GM23338 (cell line): ENCODE measurements at regions not wholly inside any gene's neighbourhood (a gene's known extent, or its start where the extent isn't known, plus 50 kb on each side); places are given as distances from the start of the nearest gene placed in this dataset.

Source experiments
- ATAC-seq: fragments of 200-7000 bp; cut with Tn5 transposase; 3 replicates; pipeline ENCODE4 v1.9.1; 2020
- DNase-seq: peaks from one replicate; pipeline ENCODE4 v3.0.0-alpha.2; 2015; ENCODE audit warnings: low spot score
- H2AFZ ChIP-seq: fragments of 200-600 bp; sonication (generic); 2 replicates; pipeline ENCODE4 v1.8.0; 2016; ENCODE audit warnings: antibody characterized with exemption, mild to moderate bottlenecking, moderate library complexity
- H3F3A ChIP-seq: fragments of 200-600 bp; sonication (generic); replicated peaks from 2 replicates; pipeline ENCODE4 v1.8.0; 2017; ENCODE audit warnings: antibody characterized with exemption, mixed run types, low read depth
- H3K27ac ChIP-seq: fragments of 200-600 bp; sonication (generic); 2 replicates; pipeline ENCODE4 v1.6.1; 2016; ENCODE audit warnings: low read depth
- H3K27me3 ChIP-seq: fragments of 200-600 bp; sonication (generic); 2 replicates; pipeline ENCODE4 v1.8.0; 2016; ENCODE audit warnings: mild to moderate bottlenecking, mixed run types, moderate library complexity; ENCODE audit not compliant: insufficient read depth
- H3K36me3 ChIP-seq: fragments of 200-600 bp; sonication (generic); 2 replicates; pipeline ENCODE4 v1.8.0; 2016; ENCODE audit warnings: mild to moderate bottlenecking; ENCODE audit not compliant: insufficient read depth
- H3K4me1 ChIP-seq: fragments of 200-600 bp; sonication (generic); 2 replicates; pipeline ENCODE4 v1.8.0; 2016; ENCODE audit warnings: mild to moderate bottlenecking, moderate library complexity; ENCODE audit not compliant: insufficient read depth
- H3K4me2 ChIP-seq: fragments of 200-600 bp; sonication (generic); 2 replicates; pipeline ENCODE4 v1.7.1; 2017; ENCODE audit warnings: mixed run types
- H3K4me3 ChIP-seq: fragments of 200-600 bp; sonication (generic); 2 replicates; pipeline ENCODE4 v1.6.1; 2016; ENCODE audit warnings: mixed run types
- H3K79me2 ChIP-seq: fragments of 200-600 bp; sonication (generic); replicated peaks from 2 replicates; pipeline ENCODE4 v1.8.0; 2017; ENCODE audit warnings: mild to moderate bottlenecking; ENCODE audit not compliant: insufficient read depth
- H3K9me2 ChIP-seq: fragments of 200-600 bp; sonication (generic); 2 replicates; pipeline ENCODE4 v1.8.0; 2017; ENCODE audit not compliant: insufficient read depth
- H4K20me1 ChIP-seq: fragments of 200-600 bp; sonication (generic); replicated peaks from 2 replicates; pipeline ENCODE4 v1.8.0; 2017; ENCODE audit warnings: mild to moderate bottlenecking; ENCODE audit not compliant: insufficient read depth
- H3K27ac Mint-ChIP-seq: 2 replicates; pipeline ENCODE4 v1.8.0; 2020; ENCODE audit warnings: inconsistent platforms, mild to moderate bottlenecking, moderate library complexity, mixed read lengths
- H3K27me3 Mint-ChIP-seq: 3 replicates; pipeline ENCODE4 v1.8.0; 2022; ENCODE audit warnings: low read depth, mild to moderate bottlenecking, moderate library complexity, mixed read lengths, inconsistent platforms; ENCODE audit not compliant: insufficient read depth, poor library complexity
- H3K36me3 Mint-ChIP-seq: 3 replicates; pipeline ENCODE4 v1.8.0; 2021; ENCODE audit warnings: low read depth, mild to moderate bottlenecking, inconsistent platforms, moderate library complexity, mixed read lengths
- H3K4me1 Mint-ChIP-seq: 3 replicates; pipeline ENCODE4 v1.8.0; 2020; ENCODE audit warnings: mild to moderate bottlenecking, inconsistent platforms, mixed read lengths
- H3K4me3 Mint-ChIP-seq: 3 replicates; pipeline ENCODE4 v1.8.0; 2021; ENCODE audit warnings: moderate library complexity, mild to moderate bottlenecking, inconsistent platforms, mixed read lengths
- H3K9me3 Mint-ChIP-seq: 3 replicates; pipeline ENCODE4 v1.8.0; 2020; ENCODE audit warnings: moderate library complexity, mild to moderate bottlenecking, inconsistent platforms, mixed read lengths
- CREB1 ChIP-seq: fragments of 250-450 bp; sonication (Bioruptor Pico); IDR thresholded peaks from 2 replicates; pipeline ENCODE4 v1.5.0; 2020; ENCODE audit warnings: low read depth, mild to moderate bottlenecking, moderate library complexity
- EZH2 ChIP-seq: fragments of 200-600 bp; sonication (generic); IDR thresholded peaks from one replicate; pipeline ENCODE4 v1.8.0; 2017; ENCODE audit warnings: antibody characterized with exemption, mild to moderate bottlenecking, low read depth; ENCODE audit not compliant: unreplicated experiment
- EZH2phosphoT487 ChIP-seq: fragments of 200-600 bp; sonication (generic); IDR thresholded peaks from one replicate; pipeline ENCODE4 v1.8.1; 2018; ENCODE audit warnings: antibody characterized with exemption; ENCODE audit not compliant: unreplicated experiment
- JUNB ChIP-seq: IDR thresholded peaks from one replicate; pipeline ENCODE4 v1.6.1; 2016; ENCODE audit warnings: antibody characterized with exemption; ENCODE audit not compliant: unreplicated experiment
- NANOG ChIP-seq: IDR thresholded peaks from 2 replicates; pipeline ENCODE4 v1.6.1; 2016; ENCODE audit warnings: antibody characterized with exemption, borderline replicate concordance
- POLR2AphosphoS5 ChIP-seq: IDR thresholded peaks from 2 replicates; pipeline ENCODE4 v1.6.1; 2016; ENCODE audit warnings: antibody characterized with exemption, low read depth
- STAT1 ChIP-seq: IDR thresholded peaks from one replicate; pipeline ENCODE4 v1.6.1; 2016; ENCODE audit warnings: antibody characterized with exemption; ENCODE audit not compliant: unreplicated experiment
- ZNF114 ChIP-seq: fragments of 250-450 bp; sonication (Bioruptor Pico); IDR thresholded peaks from 2 replicates; pipeline ENCODE4 v1.5.0; 2020; ENCODE audit warnings: mild to moderate bottlenecking, moderate library complexity
- ZNF331 ChIP-seq: fragments of 250-450 bp; sonication (Bioruptor Pico); IDR thresholded peaks from 2 replicates; pipeline ENCODE4 v1.5.0; 2020; ENCODE audit warnings: low read depth, mild to moderate bottlenecking, moderate library complexity
- TF ChIP-seq, protein P1 (sequence below): IDR thresholded peaks from 2 replicates; pipeline ENCODE4 v1.6.1; 2016; ENCODE audit warnings: antibody characterized with exemption
- TF ChIP-seq, protein P2 (sequence below), 2 experiments: fragments of 200-600 bp in 1 of 2; sonication (generic) in 1 of 2; conservative IDR thresholded peaks; 2 replicates each; pipeline versions ENCODE4 v1.5.1 to v1.6.1; 2016 to 2017; ENCODE audit warnings: antibody characterized with exemption in 2 of 2, low read depth in 2 of 2, mild to moderate bottlenecking in 2 of 2, moderate library complexity in 1 of 2
- TF ChIP-seq, protein P3 (sequence below): IDR thresholded peaks from one replicate; pipeline ENCODE4 v1.6.1; 2018; ENCODE audit warnings: antibody characterized with exemption; ENCODE audit not compliant: unreplicated experiment

DNA sequence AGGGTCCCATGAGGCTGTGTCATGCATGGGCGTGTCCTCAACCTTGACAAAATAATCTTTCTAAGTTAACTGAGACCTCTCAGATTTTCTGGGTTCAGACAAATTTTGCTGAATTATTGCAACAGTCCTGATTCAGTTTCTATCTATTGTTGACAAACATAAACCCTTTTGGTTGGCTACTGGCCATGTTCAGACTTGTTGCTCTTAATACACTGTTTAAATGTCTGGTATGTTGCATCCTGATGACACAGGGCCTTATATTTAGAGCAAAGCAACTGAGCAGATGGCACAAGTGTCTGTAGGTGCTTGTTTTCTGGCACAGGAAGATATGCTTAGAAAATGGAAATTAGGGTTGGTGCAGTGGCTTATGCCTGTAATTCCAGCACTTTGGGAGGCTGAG is 456.9 kb upstream of the USP9Y start (continued):
- TF ChIP-seq, protein P1, sequence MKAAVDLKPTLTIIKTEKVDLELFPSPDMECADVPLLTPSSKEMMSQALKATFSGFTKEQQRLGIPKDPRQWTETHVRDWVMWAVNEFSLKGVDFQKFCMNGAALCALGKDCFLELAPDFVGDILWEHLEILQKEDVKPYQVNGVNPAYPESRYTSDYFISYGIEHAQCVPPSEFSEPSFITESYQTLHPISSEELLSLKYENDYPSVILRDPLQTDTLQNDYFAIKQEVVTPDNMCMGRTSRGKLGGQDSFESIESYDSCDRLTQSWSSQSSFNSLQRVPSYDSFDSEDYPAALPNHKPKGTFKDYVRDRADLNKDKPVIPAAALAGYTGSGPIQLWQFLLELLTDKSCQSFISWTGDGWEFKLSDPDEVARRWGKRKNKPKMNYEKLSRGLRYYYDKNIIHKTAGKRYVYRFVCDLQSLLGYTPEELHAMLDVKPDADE = no peak
- TF ChIP-seq ZNF114 (CRISPR knock-in tag) (no peak), CREB1 (no peak), EZH2phosphoT487 (no peak), NANOG (no peak), POLR2AphosphoS5 (no peak)
- TF ChIP-seq, protein P2, sequence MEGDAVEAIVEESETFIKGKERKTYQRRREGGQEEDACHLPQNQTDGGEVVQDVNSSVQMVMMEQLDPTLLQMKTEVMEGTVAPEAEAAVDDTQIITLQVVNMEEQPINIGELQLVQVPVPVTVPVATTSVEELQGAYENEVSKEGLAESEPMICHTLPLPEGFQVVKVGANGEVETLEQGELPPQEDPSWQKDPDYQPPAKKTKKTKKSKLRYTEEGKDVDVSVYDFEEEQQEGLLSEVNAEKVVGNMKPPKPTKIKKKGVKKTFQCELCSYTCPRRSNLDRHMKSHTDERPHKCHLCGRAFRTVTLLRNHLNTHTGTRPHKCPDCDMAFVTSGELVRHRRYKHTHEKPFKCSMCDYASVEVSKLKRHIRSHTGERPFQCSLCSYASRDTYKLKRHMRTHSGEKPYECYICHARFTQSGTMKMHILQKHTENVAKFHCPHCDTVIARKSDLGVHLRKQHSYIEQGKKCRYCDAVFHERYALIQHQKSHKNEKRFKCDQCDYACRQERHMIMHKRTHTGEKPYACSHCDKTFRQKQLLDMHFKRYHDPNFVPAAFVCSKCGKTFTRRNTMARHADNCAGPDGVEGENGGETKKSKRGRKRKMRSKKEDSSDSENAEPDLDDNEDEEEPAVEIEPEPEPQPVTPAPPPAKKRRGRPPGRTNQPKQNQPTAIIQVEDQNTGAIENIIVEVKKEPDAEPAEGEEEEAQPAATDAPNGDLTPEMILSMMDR (conservative IDR thresholded peaks at IDR 0.05; ENCODE audit: low read depth in 2 of 2) = no peak

DNA sequence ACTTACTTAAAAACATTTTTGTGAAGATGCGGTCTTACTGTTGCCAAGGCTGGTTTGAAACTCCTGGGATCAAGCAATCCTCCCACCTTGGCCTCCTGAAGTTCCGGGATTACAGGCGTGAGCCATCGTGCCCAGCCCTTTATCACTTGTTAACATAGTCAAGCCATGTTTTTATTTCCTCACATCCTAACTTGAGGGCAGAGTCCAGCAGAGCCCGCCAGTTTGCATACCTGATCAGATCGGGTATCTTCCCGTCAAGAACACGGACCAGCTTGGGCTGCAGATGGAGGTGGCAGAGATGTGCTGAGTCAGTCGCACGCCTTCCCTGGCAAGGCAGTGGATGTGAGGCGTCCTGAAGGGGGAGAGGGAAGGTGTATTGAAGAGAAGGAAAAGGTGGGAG is 447.3 kb upstream of the USP9Y start:
- no peak overlapping the region for H3K4me3 ChIP-seq
- TF ChIP-seq, protein P3, sequence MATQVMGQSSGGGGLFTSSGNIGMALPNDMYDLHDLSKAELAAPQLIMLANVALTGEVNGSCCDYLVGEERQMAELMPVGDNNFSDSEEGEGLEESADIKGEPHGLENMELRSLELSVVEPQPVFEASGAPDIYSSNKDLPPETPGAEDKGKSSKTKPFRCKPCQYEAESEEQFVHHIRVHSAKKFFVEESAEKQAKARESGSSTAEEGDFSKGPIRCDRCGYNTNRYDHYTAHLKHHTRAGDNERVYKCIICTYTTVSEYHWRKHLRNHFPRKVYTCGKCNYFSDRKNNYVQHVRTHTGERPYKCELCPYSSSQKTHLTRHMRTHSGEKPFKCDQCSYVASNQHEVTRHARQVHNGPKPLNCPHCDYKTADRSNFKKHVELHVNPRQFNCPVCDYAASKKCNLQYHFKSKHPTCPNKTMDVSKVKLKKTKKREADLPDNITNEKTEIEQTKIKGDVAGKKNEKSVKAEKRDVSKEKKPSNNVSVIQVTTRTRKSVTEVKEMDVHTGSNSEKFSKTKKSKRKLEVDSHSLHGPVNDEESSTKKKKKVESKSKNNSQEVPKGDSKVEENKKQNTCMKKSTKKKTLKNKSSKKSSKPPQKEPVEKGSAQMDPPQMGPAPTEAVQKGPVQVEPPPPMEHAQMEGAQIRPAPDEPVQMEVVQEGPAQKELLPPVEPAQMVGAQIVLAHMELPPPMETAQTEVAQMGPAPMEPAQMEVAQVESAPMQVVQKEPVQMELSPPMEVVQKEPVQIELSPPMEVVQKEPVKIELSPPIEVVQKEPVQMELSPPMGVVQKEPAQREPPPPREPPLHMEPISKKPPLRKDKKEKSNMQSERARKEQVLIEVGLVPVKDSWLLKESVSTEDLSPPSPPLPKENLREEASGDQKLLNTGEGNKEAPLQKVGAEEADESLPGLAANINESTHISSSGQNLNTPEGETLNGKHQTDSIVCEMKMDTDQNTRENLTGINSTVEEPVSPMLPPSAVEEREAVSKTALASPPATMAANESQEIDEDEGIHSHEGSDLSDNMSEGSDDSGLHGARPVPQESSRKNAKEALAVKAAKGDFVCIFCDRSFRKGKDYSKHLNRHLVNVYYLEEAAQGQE = no peak
- TF ChIP-seq, protein P1 = no peak
- TF ChIP-seq ZNF331 (CRISPR knock-in tag) = no peak
- no peak for TF ChIP-seq EZH2
- TF ChIP-seq EZH2phosphoT487 = no peak
- TF ChIP-seq JUNB = no peak
- TF ChIP-seq STAT1 = no peak
- TF ChIP-seq, protein P2 (conservative IDR thresholded peaks at IDR 0.05; ENCODE audit: low read depth in 2 of 2) = no peak
- TF ChIP-seq CREB1 = no peak
- TF ChIP-seq POLR2AphosphoS5 = no peak

More for the DNA sequence above, 447.3 kb upstream of the USP9Y start:
- no peak overlapping the region for H3K27ac Mint-ChIP-seq
- Histone ChIP-seq H3K27ac (no peak overlapping the region), H4K20me1 (no peaks in the 10 kb centered on the region), H3K36me3 (no peaks in the 10 kb centered on the region), H3K27me3 (no peaks in the 10 kb centered on the region), H3K79me2 (no peaks in the 10 kb centered on the region), H2AFZ (no peak overlapping the region), H3F3A (no peaks in the 10 kb centered on the region), H3K4me2 (no peak overlapping the region), H3K9me2 (no peaks in the 10 kb centered on the region), H3K4me1 (no peaks in the 10 kb centered on the region)
- no peaks in the 10 kb centered on the region for H3K27me3 Mint-ChIP-seq
- DNase-seq (no peak), ATAC-seq (no peak)
- H3K9me3 Mint-ChIP-seq = peaks cover 61% of the 10 kb centered on the region
- H3K4me3 Mint-ChIP-seq = no peak overlapping the region
- no peaks in the 10 kb centered on the region for H3K4me1 Mint-ChIP-seq
- peaks cover 9% of the 10 kb centered on the region; the same call in 2 of the 3 replicates for H3K36me3 Mint-ChIP-seq
